A549 (cell line): ENCODE measurements at regions not wholly inside any gene's neighbourhood (a gene's known extent, or its start where the extent isn't known, plus 50 kb on each side); places are given as distances from the start of the nearest gene placed in this dataset.

Experiments
- ATAC-seq, 2 experiments: fragments of 200-7000 bp in 1 of 2; fragments of >200 bp in 1 of 2; cut with Nextera tagmentation in 1 of 2; cut with Tn5 transposase in 1 of 2; 3 replicates each; pipeline versions ENCODE4 v1.8.0 to v1.9.1; 2018 to 2020; ENCODE audit warnings: mild to moderate bottlenecking in 1 of 2, moderate library complexity in 1 of 2
- CTCF ChIA-PET: fragments of 300-600 bp; sonication (Branson Sonifier 250); formaldehyde crosslinking; extraction: SDS; loops from one replicate; lab custom pipeline; 2021; ENCODE audit warnings: antibody characterized with exemption, inconsistent platforms; lab: Yijun Ruan, JAX
- POLR2A ChIA-PET: fragments of 350-600 bp; formaldehyde crosslinking; extraction: SDS; loops from one replicate; lab custom pipeline; 2021; ENCODE audit warnings: antibody characterized with exemption, inconsistent platforms; lab: Yijun Ruan, JAX
- DNase-seq, 2 experiments: peaks; one replicate each; pipeline versions ENCODE4 v3.0.0 to v3.0.0-alpha.2; 2011 to 2016; ENCODE audit warnings: low read depth in 1 of 2, low spot score in 1 of 2
- FAIRE-seq: peaks from 2 replicates; lab custom pipeline; 2011; peaks lifted over from hg19 to GRCh38; lab: Jason Lieb, UNC
- H3K27ac ChIP-seq, 2 experiments: fragments of >200 bp; sonication (Bioruptor Twin); formaldehyde crosslinking; 3 replicates each; pipeline ENCODE4 v1.5.1; 2016 to 2017
- H3K4me1 ChIP-seq: fragments of >200 bp; sonication (Bioruptor Twin); formaldehyde crosslinking; 3 replicates; pipeline ENCODE4 v1.6.1; 2016
- H3K4me2 ChIP-seq: fragments of >200 bp; sonication (Bioruptor Twin); formaldehyde crosslinking; 3 replicates; pipeline ENCODE4 v1.6.1; 2016
- H3K4me3 ChIP-seq: fragments of >200 bp; sonication (Bioruptor Twin); formaldehyde crosslinking; 3 replicates; pipeline ENCODE4 v1.5.1; 2016
- H3K9me3 ChIP-seq: fragments of >200 bp; sonication (Bioruptor Twin); formaldehyde crosslinking; 3 replicates; pipeline ENCODE4 v1.6.1; 2016
- CBX8 ChIP-seq: fragments of 200-600 bp; sonication (generic); IDR thresholded peaks from 2 replicates; pipeline ENCODE4 v1.6.1; 2016
- CEBPB ChIP-seq, 2 experiments: fragments of >200 bp in 1 of 2; sonication (Bioruptor Twin) in 1 of 2; formaldehyde crosslinking in 1 of 2; IDR thresholded peaks; 2 replicates each; pipeline ENCODE4 v1.6.1; 2012 to 2016
- CHD2 ChIP-seq: fragments of 150-350 bp; IDR thresholded peaks from 2 replicates; pipeline ENCODE4 v1.6.1; 2014; ENCODE audit warnings: low read length; ENCODE audit not compliant: partially characterized antibody
- EP300 ChIP-seq, 2 experiments: fragments of >200 bp; sonication (Bioruptor Twin); formaldehyde crosslinking; IDR thresholded peaks; 2 replicates in 1 of 2; 3 replicates in 1 of 2; pipeline ENCODE4 v1.6.1; 2016 to 2017
- FOXS1 ChIP-seq: fragments of 250-450 bp; sonication (Bioruptor Pico); IDR thresholded peaks from 2 replicates; pipeline ENCODE4 v1.5.0; 2020; ENCODE audit warnings: mild to moderate bottlenecking, moderate library complexity
- GATA3 ChIP-seq: IDR thresholded peaks from 2 replicates; pipeline ENCODE4 v1.6.1; 2012; ENCODE audit warnings: borderline replicate concordance
- HDAC2 ChIP-seq: fragments of 200-600 bp; sonication (generic); IDR thresholded peaks from 2 replicates; pipeline ENCODE4 v1.6.1; 2016
- HEYL ChIP-seq: fragments of 250-450 bp; sonication (Bioruptor Pico); IDR thresholded peaks from 2 replicates; pipeline ENCODE4 v1.8.0; 2021; ENCODE audit warnings: mild to moderate bottlenecking, moderate library complexity
- HOXA7 ChIP-seq: fragments of 250-450 bp; sonication (Bioruptor Pico); IDR thresholded peaks from 2 replicates; pipeline ENCODE4 v1.5.0; 2020; ENCODE audit warnings: mild to moderate bottlenecking, moderate library complexity
- JUN ChIP-seq, 2 experiments: fragments of >200 bp; sonication (Bioruptor Twin); formaldehyde crosslinking; IDR thresholded peaks; 2 replicates in 1 of 2; 3 replicates in 1 of 2; pipeline ENCODE4 v1.6.1; 2016 to 2017
- JUNB ChIP-seq: fragments of >200 bp; sonication (Bioruptor Twin); formaldehyde crosslinking; IDR thresholded peaks from 2 replicates; pipeline ENCODE4 v1.6.1; 2016
- KDM1A ChIP-seq: fragments of 200-600 bp; sonication (generic); IDR thresholded peaks from 2 replicates; pipeline ENCODE4 v1.6.1; 2016; ENCODE audit warnings: low read depth, mild to moderate bottlenecking
- KDM5A ChIP-seq: fragments of 200-600 bp; sonication (generic); IDR thresholded peaks from 2 replicates; pipeline ENCODE4 v1.6.1; 2016; ENCODE audit warnings: antibody characterized with exemption, mild to moderate bottlenecking
- MAFK ChIP-seq: fragments of 450-650 bp; IDR thresholded peaks from 2 replicates; pipeline ENCODE4 v1.6.1; 2014; ENCODE audit not compliant: partially characterized antibody
- MAZ ChIP-seq: fragments of 150-350 bp; IDR thresholded peaks from 2 replicates; pipeline ENCODE4 v1.6.1; 2014; ENCODE audit warnings: antibody characterized with exemption, low read depth, low read length, borderline replicate concordance
- MYC ChIP-seq: IDR thresholded peaks from 2 replicates; pipeline ENCODE4 v1.6.1; 2012; ENCODE audit warnings: mild to moderate bottlenecking, inconsistent platforms, low read length, improper control_type of control experiment, borderline replicate concordance
- RCOR1 ChIP-seq: fragments of 150-350 bp; IDR thresholded peaks from 2 replicates; pipeline ENCODE4 v1.6.1; 2014; ENCODE audit warnings: antibody characterized with exemption, low read length, low read depth
- RFX5 ChIP-seq: fragments of 450-650 bp; IDR thresholded peaks from 2 replicates; pipeline ENCODE4 v1.7.1; 2014; ENCODE audit warnings: antibody characterized with exemption, mild to moderate bottlenecking, moderate library complexity
- SMC3 ChIP-seq: fragments of >200 bp; sonication (Bioruptor Twin); formaldehyde crosslinking; IDR thresholded peaks from 3 replicates; pipeline ENCODE4 v1.6.1; 2018; ENCODE audit warnings: inconsistent platforms
- SREBF2 ChIP-seq: fragments of 450-650 bp; IDR thresholded peaks from 2 replicates; pipeline ENCODE4 v1.6.1; 2014; ENCODE audit warnings: mild to moderate bottlenecking, moderate library complexity
- ZFP36 ChIP-seq: fragments of 450-650 bp; IDR thresholded peaks from 2 replicates; pipeline ENCODE4 v1.6.1; 2014; ENCODE audit warnings: borderline replicate concordance; ENCODE audit not compliant: partially characterized antibody
- ZNF302 ChIP-seq: fragments of 250-450 bp; sonication (Bioruptor Pico); IDR thresholded peaks from 2 replicates; pipeline ENCODE4 v1.9.0; 2021; ENCODE audit warnings: inconsistent platforms, mild to moderate bottlenecking, moderate library complexity
- ZSCAN20 ChIP-seq: fragments of 250-450 bp; sonication (Bioruptor Pico); IDR thresholded peaks from 2 replicates; pipeline ENCODE4 v1.8.0; 2022; ENCODE audit warnings: mild to moderate bottlenecking, moderate library complexity
- WGBS: methylation state at CpG from one replicate; pipeline ENCODE4 v1.1.6; 2017; ENCODE audit errors: missing lambda C conversion rate; 5-methylcytosine and 5-hydroxymethylcytosine counted together
- TF ChIP-seq, protein P1 (sequence below): fragments of 150-350 bp; IDR thresholded peaks from 2 replicates; pipeline ENCODE4 v1.6.1; 2014; ENCODE audit warnings: low read depth, mild to moderate bottlenecking, low read length
- TF ChIP-seq, protein P2 (sequence below): IDR thresholded peaks from 2 replicates; pipeline ENCODE4 v1.6.1; 2012
- TF ChIP-seq, protein P3 (sequence below): IDR thresholded peaks from 2 replicates; pipeline ENCODE4 v1.6.1; 2012; ENCODE audit warnings: low read depth, borderline replicate concordance
- TF ChIP-seq, protein P4 (sequence below): fragments of 450-650 bp; IDR thresholded peaks from 2 replicates; pipeline ENCODE4 v1.6.1; 2014; ENCODE audit warnings: antibody characterized with exemption
- TF ChIP-seq, protein P5 (sequence below): fragments of >200 bp; sonication (Bioruptor Twin); formaldehyde crosslinking; IDR thresholded peaks from 2 replicates; pipeline ENCODE4 v1.6.1; 2016
- TF ChIP-seq, protein P6 (sequence below): fragments of >200 bp; sonication (Bioruptor Twin); formaldehyde crosslinking; IDR thresholded peaks from 3 replicates; pipeline ENCODE4 v1.6.1; 2016

DNA sequence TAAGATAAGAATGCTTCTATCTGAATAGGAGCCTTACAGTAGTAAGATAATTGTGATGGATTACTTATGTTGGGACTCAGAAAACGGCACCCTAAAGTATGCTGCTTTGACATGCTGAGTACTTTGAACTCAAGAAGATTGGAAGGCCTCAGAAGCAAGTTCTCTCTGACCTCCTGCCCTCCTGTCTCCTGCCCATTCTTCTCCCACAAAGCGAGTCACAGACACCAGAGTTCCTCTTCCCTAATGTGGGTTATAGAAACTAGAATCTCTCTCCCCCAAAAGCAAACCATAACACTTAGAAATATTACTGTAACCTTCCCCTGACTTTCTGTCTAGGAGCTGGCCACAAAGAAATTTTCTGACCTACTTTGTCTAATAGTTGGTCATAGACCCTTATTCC lies 76.5 kb downstream of the DDIT4L start:
- WGBS, result 41% methylated on average over 2 of the region's 2 CpGs
- CTCF ChIA-PET, result no interaction called here

DNA sequence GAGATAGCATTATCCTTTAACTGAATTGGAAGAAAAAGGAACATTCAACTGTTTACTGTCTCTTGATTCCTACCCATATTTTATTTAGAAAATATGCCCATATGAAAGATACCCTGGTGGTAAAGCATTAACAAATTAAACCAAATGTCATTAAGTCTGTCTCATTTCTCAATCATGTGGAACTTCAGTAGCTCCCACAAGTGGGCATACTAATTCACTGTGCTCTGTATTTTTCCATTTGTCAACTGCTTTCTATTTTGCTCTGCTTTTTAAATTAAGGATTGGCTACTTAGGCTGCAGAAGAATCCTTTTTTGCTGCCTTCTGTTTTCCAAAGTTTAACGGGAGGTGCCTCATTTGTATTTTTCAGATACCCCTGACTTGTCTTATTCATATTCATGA lies 77.2 kb downstream of the DDIT4L start:
- ATAC-seq (no peak), FAIRE-seq (no peak), DNase-seq (no peak)
- Histone ChIP-seq H3K4me1 (no peaks in the 10 kb centered on the region), H3K4me3 (no peak overlapping the region), H3K27ac (no peak overlapping the region), H3K9me3 (no peaks in the 10 kb centered on the region), H3K4me2 (no peak overlapping the region)
- CTCF ChIA-PET, result no interaction called here
- WGBS, result 75% methylated on average over 1 of the region's 1 CpG
- TF ChIP-seq, protein P1, sequence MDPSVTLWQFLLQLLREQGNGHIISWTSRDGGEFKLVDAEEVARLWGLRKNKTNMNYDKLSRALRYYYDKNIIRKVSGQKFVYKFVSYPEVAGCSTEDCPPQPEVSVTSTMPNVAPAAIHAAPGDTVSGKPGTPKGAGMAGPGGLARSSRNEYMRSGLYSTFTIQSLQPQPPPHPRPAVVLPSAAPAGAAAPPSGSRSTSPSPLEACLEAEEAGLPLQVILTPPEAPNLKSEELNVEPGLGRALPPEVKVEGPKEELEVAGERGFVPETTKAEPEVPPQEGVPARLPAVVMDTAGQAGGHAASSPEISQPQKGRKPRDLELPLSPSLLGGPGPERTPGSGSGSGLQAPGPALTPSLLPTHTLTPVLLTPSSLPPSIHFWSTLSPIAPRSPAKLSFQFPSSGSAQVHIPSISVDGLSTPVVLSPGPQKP, result no peak
- no peak for TF ChIP-seq HDAC2
- POLR2A ChIA-PET, result no interaction called here

More for the DNA sequence above, 76.5 kb downstream of the DDIT4L start:
- Histone ChIP-seq H3K9me3 (no peaks in the 10 kb centered on the region), H3K4me3 (no peak overlapping the region), H3K4me1 (no peaks in the 10 kb centered on the region), H3K27ac (no peak overlapping the region), H3K4me2 (no peak overlapping the region)
- POLR2A ChIA-PET, result no interaction called here
- ATAC-seq (no peak), FAIRE-seq (no peak), DNase-seq (no peak)
- no peak for TF ChIP-seq MAZ
- TF ChIP-seq, protein P2, sequence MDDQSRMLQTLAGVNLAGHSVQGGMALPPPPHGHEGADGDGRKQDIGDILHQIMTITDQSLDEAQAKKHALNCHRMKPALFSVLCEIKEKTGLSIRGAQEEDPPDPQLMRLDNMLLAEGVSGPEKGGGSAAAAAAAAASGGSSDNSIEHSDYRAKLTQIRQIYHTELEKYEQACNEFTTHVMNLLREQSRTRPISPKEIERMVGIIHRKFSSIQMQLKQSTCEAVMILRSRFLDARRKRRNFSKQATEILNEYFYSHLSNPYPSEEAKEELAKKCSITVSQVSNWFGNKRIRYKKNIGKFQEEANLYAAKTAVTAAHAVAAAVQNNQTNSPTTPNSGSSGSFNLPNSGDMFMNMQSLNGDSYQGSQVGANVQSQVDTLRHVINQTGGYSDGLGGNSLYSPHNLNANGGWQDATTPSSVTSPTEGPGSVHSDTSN, result no peak
- no peak for TF ChIP-seq SREBF2
- TF ChIP-seq CHD2, result no peak
- TF ChIP-seq JUN (IDR thresholded peaks at IDR 0.05), result no peak
- no peak for TF ChIP-seq HEYL (CRISPR knock-in tag)
- no peak for TF ChIP-seq KDM5A
- TF ChIP-seq, protein P3, sequence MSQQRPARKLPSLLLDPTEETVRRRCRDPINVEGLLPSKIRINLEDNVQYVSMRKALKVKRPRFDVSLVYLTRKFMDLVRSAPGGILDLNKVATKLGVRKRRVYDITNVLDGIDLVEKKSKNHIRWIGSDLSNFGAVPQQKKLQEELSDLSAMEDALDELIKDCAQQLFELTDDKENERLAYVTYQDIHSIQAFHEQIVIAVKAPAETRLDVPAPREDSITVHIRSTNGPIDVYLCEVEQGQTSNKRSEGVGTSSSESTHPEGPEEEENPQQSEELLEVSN, result no peak
- TF ChIP-seq ZFP36, result no peak
- TF ChIP-seq, protein P4, sequence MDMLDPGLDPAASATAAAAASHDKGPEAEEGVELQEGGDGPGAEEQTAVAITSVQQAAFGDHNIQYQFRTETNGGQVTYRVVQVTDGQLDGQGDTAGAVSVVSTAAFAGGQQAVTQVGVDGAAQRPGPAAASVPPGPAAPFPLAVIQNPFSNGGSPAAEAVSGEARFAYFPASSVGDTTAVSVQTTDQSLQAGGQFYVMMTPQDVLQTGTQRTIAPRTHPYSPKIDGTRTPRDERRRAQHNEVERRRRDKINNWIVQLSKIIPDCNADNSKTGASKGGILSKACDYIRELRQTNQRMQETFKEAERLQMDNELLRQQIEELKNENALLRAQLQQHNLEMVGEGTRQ, result no peak
- no peak for TF ChIP-seq ZNF302 (CRISPR knock-in tag)
- no peak for TF ChIP-seq JUNB
- no peak for TF ChIP-seq FOXS1 (CRISPR knock-in tag)
- TF ChIP-seq HDAC2, result no peak

DNA sequence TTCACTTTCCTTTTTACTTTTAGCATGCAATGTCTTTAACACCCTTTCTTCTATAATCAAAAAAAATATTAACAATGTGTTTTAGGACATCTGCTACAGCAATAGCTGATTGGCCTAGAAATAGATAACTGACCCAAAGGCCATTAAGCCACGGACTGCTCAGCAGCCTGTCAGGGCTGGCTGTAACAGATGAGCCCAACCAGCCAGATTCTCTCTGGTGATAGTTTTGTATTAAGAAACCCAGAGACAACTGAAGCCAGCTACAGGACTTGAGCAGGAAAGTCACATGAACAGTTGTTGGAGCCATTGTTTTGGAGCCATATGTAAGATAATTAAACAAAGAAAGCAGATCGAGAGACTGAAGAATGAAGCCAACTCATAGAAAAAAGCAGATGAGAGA lies 80.3 kb downstream of the DDIT4L start:
- no peak overlapping the region for H3K4me2 ChIP-seq
- no peak overlapping the region for H3K4me3 ChIP-seq
- H3K27ac ChIP-seq, result no peak overlapping the region
- H3K9me3 ChIP-seq, result no peaks in the 10 kb centered on the region
- TF ChIP-seq, protein P5, sequence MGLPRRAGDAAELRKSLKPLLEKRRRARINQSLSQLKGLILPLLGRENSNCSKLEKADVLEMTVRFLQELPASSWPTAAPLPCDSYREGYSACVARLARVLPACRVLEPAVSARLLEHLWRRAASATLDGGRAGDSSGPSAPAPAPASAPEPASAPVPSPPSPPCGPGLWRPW, result no peak
- no peak for TF ChIP-seq HDAC2
- TF ChIP-seq SMC3, result no peak
- TF ChIP-seq ZNF302 (CRISPR knock-in tag), result no peak
- TF ChIP-seq, protein P4, result no peak
- TF ChIP-seq MAFK, result no peak
- no peak for TF ChIP-seq HEYL (CRISPR knock-in tag)
- no peak for TF ChIP-seq KDM1A
- no peak for TF ChIP-seq RFX5
- TF ChIP-seq KDM5A, result no peak
- no peak for TF ChIP-seq ZSCAN20 (CRISPR knock-in tag)
- TF ChIP-seq CBX8, result no peak
- TF ChIP-seq EP300 (IDR thresholded peaks at IDR 0.05), result no peak
- TF ChIP-seq, protein P6, sequence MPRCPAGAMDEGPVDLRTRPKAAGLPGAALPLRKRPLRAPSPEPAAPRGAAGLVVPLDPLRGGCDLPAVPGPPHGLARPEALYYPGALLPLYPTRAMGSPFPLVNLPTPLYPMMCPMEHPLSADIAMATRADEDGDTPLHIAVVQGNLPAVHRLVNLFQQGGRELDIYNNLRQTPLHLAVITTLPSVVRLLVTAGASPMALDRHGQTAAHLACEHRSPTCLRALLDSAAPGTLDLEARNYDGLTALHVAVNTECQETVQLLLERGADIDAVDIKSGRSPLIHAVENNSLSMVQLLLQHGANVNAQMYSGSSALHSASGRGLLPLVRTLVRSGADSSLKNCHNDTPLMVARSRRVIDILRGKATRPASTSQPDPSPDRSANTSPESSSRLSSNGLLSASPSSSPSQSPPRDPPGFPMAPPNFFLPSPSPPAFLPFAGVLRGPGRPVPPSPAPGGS, result no peak
- TF ChIP-seq HOXA7 (CRISPR knock-in tag), result no peak
- TF ChIP-seq GATA3, result no peak
- no peak for TF ChIP-seq CEBPB (IDR thresholded peaks at IDR 0.05)
- no peak for TF ChIP-seq JUN (IDR thresholded peaks at IDR 0.05)
- TF ChIP-seq RCOR1, result no peak
- no peak for TF ChIP-seq MYC
- ATAC-seq (no peak), FAIRE-seq (no peak), DNase-seq (no peak)
- no peaks in the 10 kb centered on the region for H3K4me1 ChIP-seq
- 70% methylated on average over 2 of the region's 2 CpGs for WGBS
- ChIA-PET CTCF (no interaction called here), POLR2A (no interaction called here)
